Iris pigment epithelial cell (primary cell): ENCODE measurements at regions not wholly inside any gene's neighbourhood (a gene's known extent, or its start where the extent isn't known, plus 50 kb on each side); places are given as distances from the start of the nearest gene placed in this dataset.

Source experiments
- DNase-seq: peaks from one replicate; pipeline ENCODE4 v3.0.0-alpha.2; 2011; ENCODE audit warnings: low read depth

DNA sequence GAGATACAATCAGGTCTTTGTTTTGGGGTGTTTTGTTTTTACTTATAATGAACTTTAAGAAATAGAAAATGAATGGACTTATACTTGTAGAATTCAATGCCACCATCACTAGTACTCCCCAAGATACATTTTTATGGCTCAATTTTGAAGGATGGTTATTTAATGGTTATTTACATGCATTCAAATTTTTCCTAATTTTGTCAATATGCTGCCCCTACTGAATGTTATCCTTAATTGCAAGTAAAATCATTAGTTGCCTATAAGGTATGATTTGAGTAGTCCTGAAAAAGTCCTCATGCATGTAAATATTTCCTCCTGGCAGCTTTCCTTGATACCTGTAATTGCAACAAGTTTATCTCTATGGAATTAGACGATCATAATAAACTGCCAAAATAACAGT lies 391.2 kb downstream of the BCAT1 start:
- no peak for DNase-seq

DNA sequence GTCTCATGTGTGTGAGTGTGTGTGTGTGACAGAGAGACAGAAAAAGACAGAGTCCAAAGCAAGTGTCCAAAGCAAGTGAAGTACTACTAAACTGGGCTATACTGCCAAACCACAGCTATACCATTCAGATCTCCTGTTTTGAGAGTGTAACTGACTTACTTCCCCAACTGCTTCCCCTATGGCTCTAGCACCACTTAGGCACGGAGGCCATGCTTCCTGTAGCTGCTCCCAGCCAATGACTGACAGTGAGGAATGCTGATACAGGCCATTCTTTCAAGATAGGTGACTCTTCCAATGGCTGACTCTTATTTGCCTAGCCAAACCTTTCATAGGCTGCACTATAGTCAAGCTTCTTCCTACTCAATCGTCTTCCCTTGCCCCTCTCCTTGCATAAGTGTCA lies 393.2 kb downstream of the BCAT1 start:
- DNase-seq: no peak

DNA sequence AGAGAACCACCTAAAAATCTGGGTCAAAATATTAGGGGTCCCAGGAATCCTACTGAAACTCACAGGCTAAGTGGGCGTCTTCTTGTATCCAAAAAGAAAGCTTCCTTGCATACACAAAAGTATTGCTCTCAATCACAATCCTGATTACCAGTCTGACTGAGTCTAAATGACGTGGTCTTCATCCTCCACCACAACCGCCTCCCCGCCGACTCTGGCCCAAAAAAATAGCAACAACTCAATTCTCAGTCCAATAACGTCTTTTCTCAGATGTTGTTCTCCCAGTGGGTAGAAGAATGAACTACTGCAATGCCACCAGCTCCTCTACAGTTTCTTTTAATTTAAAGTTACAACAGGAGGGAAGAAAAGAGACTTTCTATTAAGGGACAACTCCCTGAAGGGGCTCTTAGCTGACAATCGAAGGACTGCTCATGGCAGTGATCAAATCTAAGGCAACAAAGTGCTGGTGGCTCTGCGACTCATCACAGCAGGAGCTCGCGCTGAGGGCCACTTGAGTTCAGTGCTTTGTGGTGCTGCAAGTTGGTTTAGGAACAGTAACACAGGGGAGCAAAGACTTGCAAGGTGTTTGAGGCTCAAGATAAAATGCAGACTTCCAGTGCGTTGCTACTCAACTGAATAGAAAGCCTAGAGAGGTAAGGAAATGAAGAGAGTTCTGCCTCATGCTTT lies 394.1 kb downstream of the BCAT1 start:
- no peak for DNase-seq

DNA sequence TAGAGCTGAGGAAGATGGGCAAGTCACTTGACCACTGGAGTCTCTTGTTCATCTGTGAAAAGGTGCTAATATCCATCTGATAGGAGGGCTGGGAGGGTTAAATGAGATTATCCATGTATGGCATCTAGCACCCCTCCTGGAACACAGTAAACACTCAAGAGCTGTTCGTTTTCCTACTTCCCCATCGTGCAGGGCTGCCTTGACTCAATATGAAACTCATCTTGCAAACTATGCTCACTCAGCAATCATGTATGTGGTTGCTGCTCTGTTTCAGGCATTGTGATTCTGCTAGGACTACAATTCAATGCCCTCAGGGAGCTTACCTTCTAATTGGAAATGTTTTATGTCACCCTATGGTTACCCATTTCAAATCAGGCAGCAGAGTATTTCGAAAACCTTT lies 395.6 kb downstream of the BCAT1 start:
- DNase-seq: no peak

DNA sequence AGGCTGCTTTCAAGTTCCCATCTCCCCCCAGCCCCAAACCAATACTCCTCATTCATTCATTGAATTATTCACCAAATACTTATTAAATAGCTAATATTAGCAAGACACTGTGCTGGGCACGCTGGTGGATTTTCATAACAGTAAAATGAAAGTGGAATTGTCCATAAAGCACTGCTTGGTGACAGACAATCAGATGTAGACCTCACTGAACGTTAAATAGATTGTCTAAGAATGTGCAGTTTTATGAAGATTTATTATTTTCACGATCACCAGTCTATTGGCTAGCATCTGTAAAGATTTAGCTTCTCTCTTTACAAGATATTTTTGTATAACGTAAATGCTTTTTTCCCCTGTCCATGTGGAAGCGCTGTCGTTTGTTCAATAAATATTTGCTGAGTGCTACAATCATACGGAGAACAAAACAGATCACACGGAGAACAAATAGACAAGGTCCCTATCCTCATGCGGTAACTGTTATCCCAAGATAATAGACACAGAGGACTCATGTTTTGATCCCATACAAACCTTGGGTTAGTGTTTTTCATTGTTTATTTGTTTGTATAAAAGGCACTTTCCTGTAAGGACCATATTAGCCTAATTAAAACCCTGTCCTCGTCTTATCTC lies 397.6 kb downstream of the BCAT1 start:
- DNase-seq: peak; percentile 23

DNA sequence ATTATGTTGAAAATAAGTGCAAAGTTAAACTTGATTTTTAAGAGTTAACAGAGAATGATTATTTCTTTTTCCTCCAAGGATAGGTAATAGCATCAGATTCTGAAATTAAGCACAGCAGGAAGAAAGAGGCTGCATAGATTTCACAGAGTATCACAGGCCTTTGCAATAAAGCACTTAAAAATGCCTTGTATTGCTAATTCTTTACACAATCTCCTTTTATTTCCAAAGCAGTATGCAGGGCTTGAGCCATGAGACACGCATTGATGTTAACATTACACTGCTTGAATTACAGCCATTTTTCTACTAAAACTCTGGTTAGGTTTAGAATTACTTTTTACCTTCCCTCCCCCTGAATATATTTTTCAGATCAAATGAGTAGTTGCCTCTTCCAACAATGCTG lies 398.3 kb downstream of the BCAT1 start:
- peak; percentile 31 for DNase-seq

DNA sequence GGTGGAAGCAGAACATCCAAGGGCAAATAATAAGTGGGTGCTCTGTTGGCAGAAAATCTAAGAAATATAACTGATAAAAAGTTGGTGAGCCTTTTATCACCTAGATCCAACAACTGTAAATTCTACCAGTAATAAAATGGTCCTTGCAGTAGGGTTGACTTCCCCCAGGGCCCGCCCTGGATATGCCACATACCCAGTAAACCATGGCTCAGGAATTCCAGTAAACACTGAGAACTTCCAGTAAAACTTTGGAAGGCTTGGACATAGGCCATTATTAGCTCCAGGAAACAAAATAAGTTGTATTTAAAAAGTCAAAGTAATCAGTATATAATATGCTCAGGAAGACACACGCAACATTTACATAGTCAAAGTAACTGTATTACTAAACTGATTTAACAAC lies 402.2 kb downstream of the BCAT1 start:
- DNase-seq: no peak

DNA sequence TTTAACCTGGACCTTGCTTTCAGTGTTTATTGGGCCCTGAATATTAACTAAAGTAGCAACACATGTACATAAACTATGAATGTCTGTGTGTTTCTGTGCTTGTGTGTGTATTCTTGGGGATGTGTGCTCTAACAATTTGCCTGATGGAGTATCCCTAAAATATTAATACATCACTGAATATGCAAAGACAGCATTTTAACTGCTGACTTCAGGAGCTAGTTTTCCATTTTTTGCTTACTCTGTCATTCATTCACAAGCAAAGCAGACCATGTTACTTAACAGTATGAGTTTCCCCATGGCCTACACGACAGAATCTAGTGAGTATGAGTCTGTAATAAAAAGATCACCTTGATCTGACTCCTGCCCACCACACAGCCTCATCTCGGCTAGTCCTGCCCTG lies 402.8 kb downstream of the BCAT1 start:
- DNase-seq: no peak

DNA sequence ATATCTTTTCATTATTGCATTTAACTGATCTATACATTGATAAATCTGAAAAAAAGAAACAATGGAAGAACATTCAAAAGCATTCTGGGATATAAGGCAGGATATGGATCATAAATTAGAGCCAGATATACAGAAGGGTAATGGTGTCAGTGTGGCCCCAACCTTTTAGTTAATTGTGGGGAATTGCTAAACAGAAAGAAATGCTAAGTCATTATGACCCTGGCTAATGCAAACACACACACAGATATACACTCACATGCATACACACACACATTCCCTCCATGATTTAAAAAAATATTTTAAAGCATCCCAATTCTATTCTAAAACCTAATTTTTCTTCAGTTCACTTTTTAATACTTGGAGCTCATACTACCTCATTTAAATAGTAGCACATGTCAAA lies 404.5 kb downstream of the BCAT1 start:
- DNase-seq: peak; percentile 31

DNA sequence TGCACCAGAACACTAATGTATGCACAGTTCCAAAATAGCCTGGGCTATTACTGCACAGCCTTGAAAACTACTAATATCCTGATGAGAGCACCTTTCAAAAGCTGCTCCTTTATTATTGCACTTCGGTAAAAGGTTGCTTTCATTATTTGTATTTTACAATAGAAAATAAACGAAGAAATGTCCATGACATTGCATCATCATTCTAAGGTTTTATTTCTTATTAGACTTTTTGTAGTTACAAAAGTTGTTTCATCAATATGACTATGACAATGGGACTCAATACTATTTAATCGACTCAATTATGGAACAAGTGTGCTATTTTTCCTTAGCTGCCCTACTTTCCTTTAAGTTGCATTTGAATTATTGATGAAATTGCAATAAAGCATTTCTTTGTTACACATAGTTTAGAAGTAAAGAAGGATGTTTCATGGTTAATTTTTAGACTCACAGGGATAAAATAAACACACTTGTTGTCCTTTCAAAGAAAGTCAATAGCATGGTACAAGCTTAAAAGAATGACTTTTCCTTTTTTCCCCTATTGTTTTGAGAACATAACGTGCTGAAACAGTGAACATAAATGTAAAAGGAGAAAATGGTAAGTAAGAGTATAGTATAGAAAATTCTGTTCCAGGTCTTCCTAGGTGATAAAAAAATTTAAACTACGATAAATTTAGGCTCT lies 407.6 kb downstream of the BCAT1 start:
- DNase-seq: no peak

DNA sequence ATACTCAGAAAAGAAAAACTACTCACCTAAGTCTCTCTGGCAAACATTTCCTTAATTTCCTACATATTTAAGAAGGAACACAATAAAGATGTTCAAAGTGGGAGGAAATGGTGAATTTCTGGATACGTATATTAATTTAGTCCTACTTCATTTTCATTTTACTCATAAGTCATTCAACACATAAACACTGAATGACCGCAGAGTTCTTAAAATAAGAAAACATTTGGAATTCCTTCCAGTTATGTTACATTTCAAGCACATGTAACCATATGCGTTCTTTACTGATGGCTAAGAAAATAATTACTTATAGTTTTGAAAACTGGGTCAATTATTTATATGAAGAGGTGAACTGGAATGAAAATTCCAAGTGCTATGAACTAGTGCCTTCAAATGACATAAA lies 409.3 kb downstream of the BCAT1 start:
- DNase-seq: peak; percentile 53

DNA sequence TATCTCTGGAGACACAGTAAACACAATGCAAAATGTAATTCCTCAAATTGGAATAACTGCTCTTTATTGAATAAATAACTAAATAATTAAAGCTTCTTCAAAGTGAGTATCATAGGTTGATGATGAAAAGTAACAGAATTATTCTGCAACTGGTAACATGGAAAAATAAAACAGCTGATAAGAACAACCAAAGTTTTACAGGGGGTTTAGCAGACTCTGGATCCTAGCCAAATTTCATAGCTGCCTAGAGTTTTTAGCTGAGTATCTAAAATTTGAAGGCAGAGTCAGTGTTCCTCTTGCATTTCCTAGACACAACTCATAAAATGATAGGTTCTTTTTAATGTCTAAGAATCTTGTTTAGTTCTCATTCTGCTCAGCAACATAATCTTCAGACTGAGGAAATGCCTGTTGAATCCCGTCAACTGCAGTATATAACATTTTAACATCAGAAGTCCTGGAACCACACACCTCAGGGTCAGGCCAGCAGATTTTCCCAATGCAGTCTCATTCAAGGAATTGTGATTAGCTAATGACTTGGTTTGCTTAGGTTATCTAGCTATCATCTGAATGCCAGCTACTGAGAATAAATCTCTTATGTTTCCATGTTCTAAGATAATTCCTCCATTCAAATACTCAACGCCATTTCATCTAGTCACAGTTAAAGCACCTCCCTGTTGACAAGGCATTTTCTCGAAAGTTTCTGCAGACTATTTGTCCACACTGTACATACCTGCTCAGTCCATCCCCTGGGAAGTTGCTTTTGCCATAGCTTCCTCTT lies 411.6 kb downstream of the BCAT1 start:
- peak; percentile 45 for DNase-seq

DNA sequence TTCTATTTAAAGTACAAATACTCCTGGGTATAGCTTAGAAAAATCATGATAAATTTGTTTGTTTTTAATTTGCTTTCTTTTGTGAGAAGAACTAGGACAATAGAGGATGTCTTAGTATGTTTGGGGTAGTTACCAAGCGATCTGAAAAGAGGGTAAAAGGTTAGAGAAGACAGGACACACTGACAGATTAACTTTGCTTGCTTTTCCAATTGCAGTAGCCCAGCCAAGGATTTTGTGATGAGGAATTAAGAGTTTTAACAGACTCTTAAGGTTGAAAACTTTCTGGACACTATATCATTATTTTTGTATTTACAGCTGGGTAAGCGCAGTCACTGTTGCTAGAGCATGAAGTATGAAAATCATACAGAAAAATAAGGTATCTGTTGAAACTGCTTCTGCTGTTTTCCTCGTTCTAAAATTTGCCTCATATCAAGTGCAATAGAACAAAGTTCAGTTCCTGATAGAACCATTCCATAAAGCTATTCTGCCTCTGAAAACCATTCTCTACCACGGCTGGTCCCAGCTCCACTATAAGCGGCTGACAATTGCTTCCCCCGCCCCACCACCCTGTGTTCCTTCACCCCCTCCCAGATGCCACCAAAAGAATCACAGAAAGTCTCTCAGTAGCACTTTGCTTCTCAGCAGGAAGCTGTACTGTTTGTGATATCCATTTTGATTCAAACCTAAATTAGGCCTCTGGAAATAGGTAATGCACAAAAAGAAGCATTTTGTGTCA lies 413.4 kb downstream of the BCAT1 start:
- DNase-seq: no peak

DNA sequence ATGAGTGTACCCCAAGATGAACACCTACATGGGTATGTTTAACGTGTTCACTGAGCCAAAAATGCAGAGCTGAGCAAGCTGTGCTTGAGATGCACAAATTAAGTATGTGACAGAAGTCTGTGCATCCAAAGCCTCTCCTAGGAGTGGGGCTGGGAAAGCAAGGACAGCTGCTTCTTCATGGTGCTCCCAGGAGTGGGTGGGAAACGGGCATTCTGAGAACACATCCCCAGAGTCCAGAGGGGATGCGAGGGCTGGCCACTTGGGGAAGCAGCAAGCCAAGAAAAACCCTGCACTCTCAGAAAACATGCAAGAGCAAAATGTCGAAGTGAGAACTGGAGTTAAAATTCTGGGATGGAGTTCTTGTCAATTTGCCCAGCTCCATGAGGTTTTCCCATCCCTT lies 414.3 kb downstream of the BCAT1 start:
- DNase-seq: no peak

DNA sequence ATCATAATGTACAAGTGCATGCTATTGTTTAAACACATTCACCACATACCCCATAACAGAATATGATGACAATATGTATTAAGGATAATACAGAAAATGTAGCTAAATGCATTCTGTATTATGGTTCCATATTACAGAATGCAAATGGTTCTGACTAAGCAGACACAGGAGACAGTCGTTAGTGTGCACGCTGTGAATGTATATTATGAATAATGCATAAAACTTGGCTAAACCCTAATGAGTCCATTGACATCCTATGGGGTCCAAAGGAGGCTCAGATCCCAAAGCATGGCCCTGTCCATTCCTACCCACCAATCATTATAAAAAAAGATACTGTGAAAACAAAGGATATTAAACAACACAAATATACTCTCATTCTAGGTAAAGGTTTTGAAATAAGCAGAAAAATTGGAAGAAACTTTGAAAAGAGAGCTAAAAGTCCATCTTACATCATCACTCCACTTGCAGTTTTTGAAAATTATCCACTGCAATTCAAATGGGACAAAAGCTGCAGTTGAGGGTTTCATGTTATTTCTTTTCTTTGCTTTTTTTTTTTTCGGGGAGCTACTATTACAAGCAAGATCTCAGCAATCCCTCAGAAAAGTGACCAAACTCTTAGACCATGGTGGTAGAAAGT lies 415.1 kb downstream of the BCAT1 start:
- DNase-seq: no peak

DNA sequence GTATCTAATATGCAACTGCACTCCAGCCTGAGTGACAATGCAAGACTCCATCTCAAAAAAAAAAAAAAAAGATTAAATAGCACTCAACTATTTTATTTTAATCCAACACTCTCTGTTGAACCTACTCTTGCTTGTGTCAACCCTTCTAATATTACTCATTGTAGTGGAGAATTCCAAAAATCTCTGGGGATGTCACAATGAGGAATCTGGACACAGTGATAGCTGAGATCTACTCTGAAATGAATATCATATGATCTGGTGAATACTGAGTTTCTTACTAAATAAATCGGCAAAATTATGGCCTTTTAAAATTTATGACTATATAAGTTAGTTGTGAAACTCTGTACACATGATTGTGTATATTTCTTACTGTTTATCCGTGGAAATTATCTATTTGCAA lies 418.2 kb downstream of the BCAT1 start:
- DNase-seq: peak; percentile 24

DNA sequence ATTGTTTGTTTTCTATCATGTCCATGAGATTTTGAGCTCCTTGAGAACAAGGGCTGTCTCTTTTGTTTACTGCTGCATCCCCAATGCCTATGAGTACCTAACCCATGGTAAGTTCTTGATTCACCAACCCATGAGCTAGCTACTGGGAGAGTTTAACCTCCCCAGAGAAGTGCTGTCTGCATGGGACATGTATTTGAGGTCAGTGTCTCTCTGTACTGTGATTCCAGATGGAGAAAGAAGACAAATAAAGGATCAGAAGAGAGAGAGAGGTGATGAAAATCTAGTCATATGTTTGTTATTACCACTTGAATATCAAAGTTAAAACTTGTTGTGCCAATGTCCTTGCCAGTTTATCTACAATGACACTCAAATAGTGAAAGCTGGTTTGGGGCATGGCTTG lies 421.8 kb downstream of the BCAT1 start:
- DNase-seq: no peak

DNA sequence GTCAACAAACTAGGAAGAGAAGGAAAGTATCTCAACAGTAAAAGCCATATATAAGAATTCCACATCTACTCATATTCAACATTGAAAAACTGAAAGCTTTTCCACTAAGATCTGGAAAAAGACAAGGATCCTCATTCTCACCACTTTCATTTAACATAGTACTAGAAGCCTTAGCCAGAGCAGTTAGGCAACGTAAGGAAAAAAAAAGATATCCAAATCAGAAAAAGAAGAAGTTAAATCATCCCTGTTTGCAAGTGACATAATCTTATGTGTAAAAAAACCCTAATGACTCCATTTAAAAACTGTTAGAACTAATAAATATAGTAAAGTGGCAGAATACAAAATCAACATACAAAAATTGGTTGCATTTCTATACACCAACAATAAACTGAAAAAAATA lies 426.2 kb downstream of the BCAT1 start:
- DNase-seq: no peak

DNA sequence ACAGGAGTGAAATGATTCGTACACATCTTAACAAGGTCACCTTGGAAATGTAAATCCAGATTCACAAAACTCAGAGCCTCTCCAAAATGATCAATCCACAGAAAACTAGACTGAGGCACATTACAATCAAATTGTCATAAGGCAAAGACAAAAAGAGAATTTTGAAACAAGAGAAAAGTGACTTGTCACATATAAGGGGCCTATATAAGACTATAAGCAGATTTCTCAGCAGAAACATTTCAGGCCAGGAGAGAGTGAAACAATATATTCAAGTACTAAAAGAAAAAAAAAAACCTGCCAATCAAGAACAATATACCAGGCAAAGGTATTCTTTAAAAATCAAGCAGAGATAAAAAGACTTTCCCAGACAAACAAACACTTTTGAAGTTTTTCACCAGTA lies 429.1 kb downstream of the BCAT1 start:
- DNase-seq: no peak

DNA sequence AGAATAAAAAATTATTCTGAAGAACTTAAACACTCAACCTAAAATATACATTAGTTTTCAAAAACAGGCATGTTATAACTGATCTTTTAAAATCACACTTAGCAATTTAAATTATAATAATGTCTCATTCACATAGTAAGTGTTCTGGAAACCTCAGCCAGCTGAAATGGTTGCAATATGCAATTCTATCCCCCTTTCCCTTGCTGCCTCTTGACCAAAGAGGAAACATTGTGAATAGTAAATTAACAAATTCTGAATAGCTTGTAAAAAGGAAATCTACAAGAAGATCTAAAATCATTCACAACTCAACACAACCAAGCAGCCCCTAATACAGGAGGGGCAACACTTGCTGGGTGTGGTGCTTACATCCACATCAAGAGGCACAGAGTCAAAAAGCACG lies 431.9 kb downstream of the BCAT1 start:
- DNase-seq: no peak

DNA sequence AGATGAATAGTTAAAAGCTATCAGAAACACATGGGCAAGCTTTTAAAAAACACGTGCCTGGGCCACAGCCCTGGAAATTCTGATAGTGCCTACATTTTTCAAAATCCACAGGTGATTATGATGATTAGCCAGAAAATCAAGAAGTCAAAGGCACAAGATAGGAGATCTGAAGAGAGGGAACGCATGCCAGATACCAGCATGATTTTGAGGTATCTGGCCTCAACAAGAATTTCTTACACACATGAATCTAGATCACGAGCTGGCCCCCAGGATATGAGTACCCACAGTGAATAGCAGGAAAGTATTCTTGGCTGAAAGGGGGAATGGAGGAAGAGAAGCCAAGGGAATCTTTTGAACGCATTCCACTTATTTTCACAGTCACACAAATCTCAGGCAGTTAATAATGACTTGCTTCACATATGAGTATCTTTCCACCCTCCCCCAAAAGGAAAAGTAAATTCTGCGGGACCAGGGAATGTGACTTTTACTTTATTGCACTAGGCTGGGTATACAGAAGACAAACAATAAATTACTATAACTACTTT lies 438.2 kb downstream of the BCAT1 start:
- no peak for DNase-seq
